Upper lobe of right lung (tissue), 1 donor: ENCODE measurements at regions not wholly inside any gene's neighbourhood (a gene's known extent, or its start where the extent isn't known, plus 50 kb on each side); places are given as distances from the start of the nearest gene placed in this dataset.
A peak's percentile ranks its signal among the peaks of the same experiment; 100 is the strongest.

Experiments used
- ATAC-seq: fragments of 200-7000 bp; cut with Tn5 transposase; one replicate; pipeline ENCODE4 v1.9.1; 2020; ENCODE audit warnings: mild to moderate bottlenecking, moderate library complexity
- DNase-seq: peaks from one replicate; pipeline ENCODE4 v3.0.0-alpha.2; 2020
- H3K27ac ChIP-seq: fragments of 200-600 bp; one replicate; pipeline ENCODE4 v1.8.0; 2022
- H3K27me3 ChIP-seq: fragments of 200-600 bp; one replicate; pipeline ENCODE4 v1.8.0; 2022; ENCODE audit warnings: mild to moderate bottlenecking
- H3K36me3 ChIP-seq: fragments of 200-600 bp; one replicate; pipeline ENCODE4 v1.8.0; 2022
- H3K4me1 ChIP-seq: fragments of 200-600 bp; one replicate; pipeline ENCODE4 v1.8.0; 2022
- H3K4me3 ChIP-seq: fragments of 200-600 bp; one replicate; pipeline ENCODE4 v1.8.0; 2022; ENCODE audit warnings: mild to moderate bottlenecking
- H3K9me3 ChIP-seq: fragments of 200-600 bp; one replicate; pipeline ENCODE4 v1.8.0; 2022
- intact Hi-C: fragments of 100-400 bp; cut with DNase I; formaldehyde crosslinking; loops from one replicate; pipeline ENCODE4 v1.11.0; 2022
- TF ChIP-seq, protein P1 (sequence below): fragments of 200-600 bp; IDR thresholded peaks from one replicate; pipeline ENCODE4 v1.8.0; 2022; ENCODE audit warnings: antibody characterized with exemption
- donor health status: DM: no; HTN: yes; CAD: no; lungs with severe emphysema.

DNA sequence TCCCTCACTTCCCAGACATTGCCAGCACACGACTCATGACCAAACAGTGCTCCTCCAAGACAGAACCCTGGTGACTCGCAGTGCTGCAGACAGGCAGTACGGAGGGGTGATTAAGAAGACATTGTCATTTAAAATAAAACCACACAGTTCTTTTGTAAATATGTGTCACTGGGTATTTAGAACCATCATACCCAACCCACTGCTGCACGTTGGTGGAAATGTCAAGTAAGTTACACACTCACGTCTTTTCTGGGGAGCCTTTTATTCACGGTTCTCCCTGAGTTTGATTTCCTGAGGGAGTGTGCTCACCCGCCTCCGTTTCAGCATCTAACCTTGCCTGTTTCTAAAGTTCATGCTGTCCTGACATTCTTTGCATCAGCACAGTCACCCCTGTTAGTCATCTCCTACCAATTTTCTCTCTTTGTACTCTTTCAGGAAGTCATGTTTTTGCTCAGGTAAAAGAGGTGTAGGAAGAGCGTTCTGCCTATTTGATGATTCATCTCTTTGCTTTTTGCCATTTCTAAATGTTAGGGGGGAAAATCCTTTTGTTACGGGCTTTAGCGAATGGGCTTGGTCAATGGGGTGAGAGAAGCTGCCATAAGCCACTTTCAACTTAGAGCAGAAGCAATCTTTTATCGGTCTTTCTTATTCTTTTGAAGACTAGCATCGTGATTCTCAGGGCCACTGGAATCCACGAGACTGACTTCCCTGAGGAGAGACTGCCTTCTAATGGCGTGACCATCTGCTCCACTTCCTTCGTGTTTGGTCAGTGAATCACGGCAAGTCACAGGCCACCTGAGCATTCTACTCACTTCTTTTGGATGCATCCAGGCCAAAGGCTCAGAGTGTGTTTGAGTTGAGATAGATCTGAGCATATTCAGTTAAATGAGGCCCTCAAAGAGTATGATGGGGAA lies 512.8 kb upstream of the JARID2 start:
- H3K36me3 ChIP-seq, result no peaks in the 10 kb centered on the region
- no peak for DNase-seq
- H3K4me3 ChIP-seq, result no peak overlapping the region
- no peaks in the 10 kb centered on the region for H3K9me3 ChIP-seq
- peaks cover 35% of the 10 kb centered on the region for H3K4me1 ChIP-seq
- TF ChIP-seq, protein P1, sequence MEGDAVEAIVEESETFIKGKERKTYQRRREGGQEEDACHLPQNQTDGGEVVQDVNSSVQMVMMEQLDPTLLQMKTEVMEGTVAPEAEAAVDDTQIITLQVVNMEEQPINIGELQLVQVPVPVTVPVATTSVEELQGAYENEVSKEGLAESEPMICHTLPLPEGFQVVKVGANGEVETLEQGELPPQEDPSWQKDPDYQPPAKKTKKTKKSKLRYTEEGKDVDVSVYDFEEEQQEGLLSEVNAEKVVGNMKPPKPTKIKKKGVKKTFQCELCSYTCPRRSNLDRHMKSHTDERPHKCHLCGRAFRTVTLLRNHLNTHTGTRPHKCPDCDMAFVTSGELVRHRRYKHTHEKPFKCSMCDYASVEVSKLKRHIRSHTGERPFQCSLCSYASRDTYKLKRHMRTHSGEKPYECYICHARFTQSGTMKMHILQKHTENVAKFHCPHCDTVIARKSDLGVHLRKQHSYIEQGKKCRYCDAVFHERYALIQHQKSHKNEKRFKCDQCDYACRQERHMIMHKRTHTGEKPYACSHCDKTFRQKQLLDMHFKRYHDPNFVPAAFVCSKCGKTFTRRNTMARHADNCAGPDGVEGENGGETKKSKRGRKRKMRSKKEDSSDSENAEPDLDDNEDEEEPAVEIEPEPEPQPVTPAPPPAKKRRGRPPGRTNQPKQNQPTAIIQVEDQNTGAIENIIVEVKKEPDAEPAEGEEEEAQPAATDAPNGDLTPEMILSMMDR, result no peak
- intact Hi-C loops, result no loop called here
- ATAC-seq, result no peak
- no peak overlapping the region for H3K27ac ChIP-seq
- no peaks in the 10 kb centered on the region for H3K27me3 ChIP-seq

DNA sequence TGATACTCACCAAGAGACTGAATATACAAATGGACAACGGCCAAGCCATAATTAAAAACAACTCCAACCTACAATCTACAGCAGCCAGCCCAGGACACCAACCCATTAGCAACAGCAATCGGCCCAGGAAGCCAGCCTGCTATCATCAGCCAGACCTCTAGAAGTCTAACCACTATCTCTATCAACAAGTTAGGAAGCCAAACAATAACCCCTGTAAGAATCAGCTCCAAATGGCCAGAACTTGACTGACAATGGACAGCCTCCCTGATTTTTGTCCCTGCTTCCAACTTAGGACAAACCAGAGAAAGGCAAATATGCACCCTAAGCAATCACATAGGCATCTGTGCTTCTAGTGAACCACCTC lies 511.8 kb upstream of the JARID2 start:
- intact Hi-C loops, result no loop called here
- H3K27ac ChIP-seq, result no peak overlapping the region

DNA sequence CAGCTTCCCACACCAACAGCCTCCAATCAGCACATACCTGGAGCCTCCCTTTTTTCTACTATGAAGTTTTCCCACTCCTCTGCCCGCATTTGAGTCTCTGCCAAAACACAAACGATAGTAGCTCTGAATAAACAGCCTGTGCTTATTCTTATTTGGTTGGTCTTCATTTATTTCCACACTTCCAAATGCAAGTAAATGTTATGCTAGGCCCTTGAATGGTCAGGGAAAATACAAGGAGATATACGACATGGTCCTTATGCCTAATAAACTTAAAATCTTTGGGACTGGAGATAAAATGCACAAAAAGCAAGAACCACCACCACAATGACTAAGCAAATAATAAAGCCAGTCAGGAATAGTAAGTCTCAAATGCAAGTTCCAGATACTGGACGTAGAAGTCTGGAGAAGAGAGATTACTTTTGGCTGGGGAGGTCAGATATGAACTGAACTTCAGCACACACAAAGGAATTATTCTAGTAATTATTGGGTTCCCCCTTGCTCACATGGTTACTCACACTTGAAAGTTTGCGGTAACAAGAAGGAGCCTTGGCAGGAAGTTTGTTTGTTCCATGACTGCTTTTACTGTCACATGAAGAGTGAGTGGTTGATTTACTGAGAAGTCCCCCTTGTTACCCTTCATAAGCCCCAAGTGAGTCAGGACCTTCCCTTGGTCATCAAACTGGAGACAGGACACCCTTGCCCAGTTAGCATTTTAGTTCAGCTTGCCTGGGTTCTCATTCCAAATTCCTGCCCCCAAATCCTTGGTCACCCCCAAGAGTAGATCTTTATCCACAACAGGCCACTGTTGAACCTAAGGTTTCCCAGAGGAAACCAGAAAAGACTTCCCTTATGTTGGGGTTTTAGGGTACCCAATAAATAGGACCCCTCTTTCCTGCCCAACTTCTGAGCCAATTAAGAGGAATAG lies 511.2 kb upstream of the JARID2 start:
- no peak overlapping the region for H3K4me3 ChIP-seq
- peak overlapping the region; percentile 8 for H3K27ac ChIP-seq
- ATAC-seq, result peak; percentile 80
- H3K9me3 ChIP-seq, result no peaks in the 10 kb centered on the region
- intact Hi-C loops, result no loop called here
- TF ChIP-seq, protein P1, result no peak
- no peaks in the 10 kb centered on the region for H3K27me3 ChIP-seq
- H3K4me1 ChIP-seq, result peaks cover 28% of the 10 kb centered on the region
- H3K36me3 ChIP-seq, result no peaks in the 10 kb centered on the region
- no peak for DNase-seq

More for the DNA sequence above, 511.8 kb upstream of the JARID2 start:
- H3K36me3 ChIP-seq, result no peaks in the 10 kb centered on the region
- ATAC-seq (no peak), DNase-seq (no peak)
- H3K9me3 ChIP-seq, result no peaks in the 10 kb centered on the region
- H3K27me3 ChIP-seq, result no peaks in the 10 kb centered on the region
- peaks cover 30% of the 10 kb centered on the region for H3K4me1 ChIP-seq
- no peak overlapping the region for H3K4me3 ChIP-seq
- TF ChIP-seq, protein P1, result no peak

DNA sequence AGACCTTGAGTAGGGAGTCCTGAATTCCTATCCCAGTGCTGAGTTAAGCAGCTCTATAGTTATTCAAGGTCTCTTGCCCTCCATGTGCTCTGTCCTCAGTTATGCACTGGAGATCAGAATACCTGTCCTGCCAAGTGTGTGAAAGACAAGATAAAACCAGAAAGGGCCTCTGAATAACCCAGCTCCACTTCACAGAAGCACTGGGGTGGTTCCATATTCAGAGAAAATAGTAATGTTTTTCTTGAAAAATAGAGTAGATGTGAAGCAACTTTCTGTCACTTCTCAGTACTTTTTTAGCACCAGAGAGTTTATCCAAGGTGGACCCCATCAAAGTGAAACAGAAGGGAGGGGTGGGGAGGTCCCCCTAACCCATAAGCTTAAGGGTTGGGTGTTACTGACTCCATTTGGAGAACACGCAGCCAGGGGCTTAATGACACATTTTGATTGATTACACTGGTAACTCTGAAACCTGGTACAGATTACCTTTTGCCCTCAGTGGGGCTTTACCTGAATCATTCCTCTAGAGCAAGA lies 509.8 kb upstream of the JARID2 start:
- Histone ChIP-seq H3K4me3 (no peak overlapping the region), H3K4me1 (peaks cover 21% of the 10 kb centered on the region), H3K27ac (no peak overlapping the region), H3K27me3 (no peaks in the 10 kb centered on the region), H3K36me3 (no peaks in the 10 kb centered on the region), H3K9me3 (no peaks in the 10 kb centered on the region)
- no peak for ATAC-seq
- DNase-seq, result no peak
- intact Hi-C loops, result no loop called here
- TF ChIP-seq, protein P1, result no peak

DNA sequence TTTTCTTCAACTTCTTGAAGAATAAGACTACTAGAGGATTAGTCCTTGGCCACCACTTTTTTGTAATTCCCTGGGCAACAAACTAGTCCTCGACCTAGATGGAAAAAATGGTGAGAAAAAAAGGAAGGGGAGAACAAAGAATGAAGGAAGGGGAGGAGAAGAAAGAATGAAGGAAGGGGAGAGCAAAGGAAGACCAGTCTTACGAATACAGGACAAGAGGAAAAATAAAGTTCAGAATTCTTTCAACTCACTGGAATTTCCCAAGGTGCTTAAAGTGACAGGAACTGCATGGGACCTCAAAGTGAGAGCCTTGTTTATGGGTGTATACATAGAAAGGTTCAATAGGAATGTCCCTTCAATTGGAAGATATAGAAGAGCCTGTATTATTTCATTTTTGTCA lies 509.3 kb upstream of the JARID2 start:
- H3K4me1 ChIP-seq, result peaks cover 21% of the 10 kb centered on the region
- no peak for DNase-seq
- intact Hi-C loops, result no loop called here
- no peak for ATAC-seq
- H3K9me3 ChIP-seq, result no peaks in the 10 kb centered on the region
- no peak overlapping the region for H3K4me3 ChIP-seq
- TF ChIP-seq, protein P1, result no peak
- H3K36me3 ChIP-seq, result no peaks in the 10 kb centered on the region
- no peak overlapping the region for H3K27ac ChIP-seq
- no peaks in the 10 kb centered on the region for H3K27me3 ChIP-seq
